HEK293T (cell line): ENCODE measurements at regions not wholly inside any gene's neighbourhood (a gene's known extent, or its start where the extent isn't known, plus 50 kb on each side); places are given as distances from the start of the nearest gene placed in this dataset.

ENCODE experiments used
- CTCF ChIA-PET: fragments of 350-600 bp; formaldehyde crosslinking; extraction: SDS; loops from one replicate; lab custom pipeline; 2021; ENCODE audit warnings: antibody characterized with exemption, inconsistent platforms; lab: Yijun Ruan, JAX
- POLR2A ChIA-PET: fragments of 350-600 bp; formaldehyde crosslinking; extraction: SDS; loops from one replicate; lab custom pipeline; 2020; ENCODE audit warnings: antibody characterized with exemption, inconsistent platforms; lab: Yijun Ruan, JAX
- DNase-seq: peaks from one replicate; pipeline ENCODE4 v3.0.0; 2012; ENCODE audit warnings: mixed read lengths; ENCODE audit errors: extremely low spot score
- ARNT ChIP-seq: fragments of 450-650 bp; IDR thresholded peaks from 2 replicates; pipeline ENCODE4 v1.6.1; 2017; ENCODE audit warnings: mild to moderate bottlenecking
- BHLHE40 ChIP-seq: fragments of 450-650 bp; IDR thresholded peaks from 2 replicates; pipeline ENCODE4 v1.6.1; 2016; ENCODE audit warnings: mild to moderate bottlenecking, moderate library complexity, borderline replicate concordance
- CTBP1 ChIP-seq: fragments of 450-650 bp; IDR thresholded peaks from 2 replicates; pipeline ENCODE4 v1.6.1; 2016; ENCODE audit warnings: borderline replicate concordance
- ELF4 ChIP-seq: fragments of 450-650 bp; IDR thresholded peaks from 2 replicates; pipeline ENCODE4 v1.6.1; 2017; ENCODE audit warnings: antibody characterized with exemption
- FOXA1 ChIP-seq: fragments of 450-650 bp; IDR thresholded peaks from 2 replicates; pipeline ENCODE4 v1.6.1; 2016; ENCODE audit warnings: mild to moderate bottlenecking
- FOXK2 ChIP-seq: fragments of 450-650 bp; IDR thresholded peaks from 2 replicates; pipeline ENCODE4 v1.6.1; 2016; ENCODE audit warnings: mild to moderate bottlenecking
- FOXM1 ChIP-seq: fragments of 450-650 bp; IDR thresholded peaks from 2 replicates; pipeline ENCODE4 v1.6.1; 2017; ENCODE audit warnings: mild to moderate bottlenecking, borderline replicate concordance
- HDGF ChIP-seq: fragments of 450-650 bp; IDR thresholded peaks from 2 replicates; pipeline ENCODE4 v1.6.1; 2017; ENCODE audit warnings: antibody characterized with exemption, borderline replicate concordance
- L3MBTL2 ChIP-seq: fragments of 450-650 bp; conservative IDR thresholded peaks from 2 replicates; pipeline ENCODE4 v1.6.1; 2016; ENCODE audit warnings: mild to moderate bottlenecking
- LEF1 ChIP-seq: fragments of 450-650 bp; IDR thresholded peaks from 2 replicates; pipeline ENCODE4 v1.6.1; 2017; ENCODE audit warnings: mild to moderate bottlenecking, borderline replicate concordance
- NFRKB ChIP-seq: fragments of 450-650 bp; IDR thresholded peaks from 2 replicates; pipeline ENCODE4 v1.6.1; 2016; ENCODE audit warnings: mild to moderate bottlenecking, moderate library complexity
- SP1 ChIP-seq: fragments of 450-650 bp; IDR thresholded peaks from 2 replicates; pipeline ENCODE4 v1.6.1; 2017
- SUZ12 ChIP-seq: fragments of 450-650 bp; IDR thresholded peaks from 2 replicates; pipeline ENCODE4 v1.6.1; 2016; ENCODE audit warnings: mild to moderate bottlenecking
- TARDBP ChIP-seq: fragments of 450-650 bp; IDR thresholded peaks from 2 replicates; pipeline ENCODE4 v1.6.1; 2016
- ZNF384 ChIP-seq: fragments of 450-650 bp; IDR thresholded peaks from 2 replicates; pipeline ENCODE4 v1.6.1; 2016
- TF ChIP-seq, protein P1 (sequence below): fragments of 450-650 bp; IDR thresholded peaks from 2 replicates; pipeline ENCODE4 v1.6.1; 2016

DNA sequence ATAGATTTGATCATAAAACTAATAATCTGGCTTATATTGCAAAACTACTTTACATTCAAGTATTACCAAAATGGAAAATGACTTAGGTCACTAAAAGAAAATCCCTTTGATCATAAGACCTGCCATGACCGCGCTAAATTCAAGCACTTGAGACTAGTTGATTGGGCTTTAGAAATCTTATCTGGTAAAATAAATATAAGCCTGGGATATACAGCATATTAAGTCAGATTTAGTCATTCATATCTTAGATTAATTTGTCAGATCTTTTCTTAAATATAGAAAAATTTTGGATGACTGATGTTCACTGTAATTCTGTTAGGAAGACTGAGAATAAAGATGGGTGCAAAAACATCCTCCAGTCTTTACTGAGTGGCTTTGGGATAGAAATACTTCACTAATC, 450.0 kb downstream of the HTR7 start:
- POLR2A ChIA-PET = no interaction called here
- no peak for TF ChIP-seq ELF4
- no peak for TF ChIP-seq FOXK2
- TF ChIP-seq CTBP1 = no peak
- no peak for TF ChIP-seq TARDBP
- TF ChIP-seq L3MBTL2 = no peak
- no peak for TF ChIP-seq HDGF
- TF ChIP-seq FOXM1 = no peak
- TF ChIP-seq ZNF384 = no peak
- TF ChIP-seq, protein P1, sequence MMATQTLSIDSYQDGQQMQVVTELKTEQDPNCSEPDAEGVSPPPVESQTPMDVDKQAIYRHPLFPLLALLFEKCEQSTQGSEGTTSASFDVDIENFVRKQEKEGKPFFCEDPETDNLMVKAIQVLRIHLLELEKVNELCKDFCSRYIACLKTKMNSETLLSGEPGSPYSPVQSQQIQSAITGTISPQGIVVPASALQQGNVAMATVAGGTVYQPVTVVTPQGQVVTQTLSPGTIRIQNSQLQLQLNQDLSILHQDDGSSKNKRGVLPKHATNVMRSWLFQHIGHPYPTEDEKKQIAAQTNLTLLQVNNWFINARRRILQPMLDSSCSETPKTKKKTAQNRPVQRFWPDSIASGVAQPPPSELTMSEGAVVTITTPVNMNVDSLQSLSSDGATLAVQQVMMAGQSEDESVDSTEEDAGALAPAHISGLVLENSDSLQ = no peak
- TF ChIP-seq BHLHE40 = no peak
- no peak for TF ChIP-seq LEF1
- no peak for TF ChIP-seq SP1
- TF ChIP-seq FOXA1 = no peak
- TF ChIP-seq ARNT = no peak
- no peak for TF ChIP-seq SUZ12
- no peak for TF ChIP-seq NFRKB
- CTCF ChIA-PET = no interaction called here
- no peak for DNase-seq

DNA sequence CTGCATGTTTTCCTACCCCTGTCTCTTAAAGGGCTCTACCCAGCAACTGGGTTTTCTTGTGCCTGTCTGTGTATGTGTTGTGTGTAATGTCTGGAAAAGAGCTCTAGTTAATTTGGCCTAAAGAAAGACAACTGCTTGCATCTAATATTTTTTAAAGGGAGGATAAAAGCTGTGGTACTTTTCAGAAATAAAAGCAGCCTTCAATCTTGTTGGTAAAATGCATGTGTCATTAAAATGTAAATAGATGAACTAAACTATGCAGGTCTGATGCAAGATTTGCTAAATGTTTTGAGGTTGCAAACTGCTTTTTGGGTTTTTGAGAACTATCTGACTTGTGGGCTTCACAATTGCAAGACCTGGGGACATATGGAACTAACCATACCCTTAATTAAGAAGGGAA, 445.3 kb downstream of the HTR7 start:
- ChIA-PET CTCF (no interaction called here), POLR2A (no interaction called here)
- TF ChIP-seq ELF4 (no peak), CTBP1 (no peak), NFRKB (no peak), TARDBP (no peak), FOXM1 (no peak)
- DNase-seq = no peak

DNA sequence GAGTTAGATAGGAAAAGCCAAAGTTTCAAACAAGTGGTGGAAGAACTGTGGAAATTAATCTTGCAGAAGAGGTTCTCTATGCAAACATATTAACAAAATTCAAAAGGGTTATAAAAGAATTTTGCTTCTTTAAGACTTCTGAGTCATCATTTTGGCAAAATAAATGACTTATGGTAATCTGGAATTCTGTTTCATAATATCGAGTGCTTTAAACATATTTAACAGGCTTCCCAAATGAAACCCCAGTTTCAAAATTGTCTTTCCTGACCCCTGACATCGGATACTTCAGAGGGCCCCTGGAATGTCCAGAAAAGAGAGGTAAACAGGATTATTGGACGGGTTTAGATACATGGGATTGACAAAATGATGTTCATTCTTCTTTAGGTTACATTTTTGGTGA, 444.6 kb downstream of the HTR7 start:
- TF ChIP-seq NFRKB = no peak
- TF ChIP-seq LEF1 = no peak
- no peak for TF ChIP-seq FOXA1
- TF ChIP-seq, protein P1 = no peak
- TF ChIP-seq CTBP1 = no peak
- no peak for TF ChIP-seq FOXK2
- ChIA-PET CTCF (no interaction called here), POLR2A (no interaction called here)
- DNase-seq = no peak

DNA sequence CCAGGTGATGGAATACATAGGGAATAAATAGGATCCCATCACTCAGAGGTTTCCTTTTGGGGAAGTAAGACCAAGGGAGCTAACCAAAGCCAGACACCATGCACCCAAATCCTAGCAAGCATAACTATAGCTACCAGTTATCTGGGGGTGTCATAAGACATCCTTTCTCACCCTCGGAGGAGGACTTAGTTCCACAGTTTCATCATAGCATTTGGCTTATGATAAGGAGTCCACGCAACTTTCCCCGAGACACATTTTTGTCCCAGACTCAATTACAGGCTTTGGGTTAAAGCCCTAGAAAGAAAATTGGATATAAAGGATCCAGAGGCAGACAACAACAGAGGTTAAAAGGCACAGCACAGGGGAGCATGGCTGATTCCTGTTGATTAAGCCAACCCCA, 442.9 kb downstream of the HTR7 start:
- ChIA-PET POLR2A (no interaction called here), CTCF (no interaction called here)
- TF ChIP-seq BHLHE40 (no peak), ZNF384 (no peak), NFRKB (no peak), SP1 (no peak), FOXK2 (no peak), SUZ12 (no peak), L3MBTL2 (no peak), ARNT (no peak), TARDBP (no peak), FOXA1 (no peak), ELF4 (no peak), LEF1 (no peak), HDGF (no peak), CTBP1 (no peak), FOXM1 (no peak)
- TF ChIP-seq, protein P1 = no peak
- DNase-seq = no peak

DNA sequence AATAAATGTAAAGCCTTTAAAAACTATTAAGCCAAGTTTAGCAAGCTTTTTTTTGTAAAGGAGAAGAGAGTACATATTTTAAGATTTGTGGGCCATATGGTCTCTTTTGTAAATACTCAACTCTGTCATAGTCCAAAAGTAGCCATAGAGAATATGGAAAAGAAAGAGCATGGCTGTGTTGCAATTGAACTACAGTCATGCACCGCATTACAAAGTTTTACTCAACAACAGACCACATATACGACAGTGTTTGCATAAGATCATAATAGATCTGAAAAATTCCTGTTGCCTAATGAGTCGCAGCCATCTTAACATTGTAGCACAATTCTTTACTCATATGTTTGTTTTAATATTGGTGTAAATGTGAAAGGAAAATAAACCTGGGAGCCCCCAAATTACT, 440.8 kb downstream of the HTR7 start:
- POLR2A ChIA-PET = no interaction called here
- CTCF ChIA-PET = no interaction called here
- DNase-seq = no peak
- TF ChIP-seq ARNT = no peak
- no peak for TF ChIP-seq ELF4
- no peak for TF ChIP-seq LEF1
- no peak for TF ChIP-seq SUZ12
- TF ChIP-seq BHLHE40 = no peak
- no peak for TF ChIP-seq CTBP1
- no peak for TF ChIP-seq ZNF384

DNA sequence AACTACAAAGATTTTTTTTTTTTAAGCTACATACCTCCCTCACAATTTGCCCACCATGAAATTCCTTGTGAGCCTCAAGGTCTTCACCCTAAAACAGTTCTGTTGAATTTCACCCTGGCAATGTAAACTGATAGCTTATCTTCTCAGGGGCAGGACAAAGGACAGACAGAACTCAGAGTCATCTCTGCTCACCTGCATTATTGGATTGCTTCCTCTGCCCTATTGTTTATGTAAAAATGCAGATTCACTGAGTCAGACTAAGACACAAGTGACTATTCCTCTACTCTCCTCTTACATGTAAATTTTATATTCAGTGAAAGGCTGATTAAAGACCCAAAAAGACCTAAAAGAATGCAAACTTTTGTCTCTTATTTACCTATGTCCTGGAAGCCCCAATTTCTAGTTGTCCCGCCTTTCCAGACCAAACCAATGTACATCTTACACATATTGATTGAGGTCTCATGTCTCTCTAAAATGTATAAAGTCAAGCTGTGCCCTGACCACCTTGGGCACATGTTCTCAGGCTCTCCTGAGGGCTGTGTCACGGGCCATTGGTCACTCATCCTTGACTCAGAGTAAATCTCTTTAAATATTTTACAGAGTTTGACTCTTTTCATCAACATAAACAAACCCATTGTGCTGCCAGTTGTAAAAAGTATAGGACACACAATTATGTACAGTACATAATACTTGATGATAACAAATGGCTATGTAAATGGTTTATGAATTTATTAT, 440.2 kb downstream of the HTR7 start:
- CTCF ChIA-PET = no interaction called here
- POLR2A ChIA-PET = no interaction called here
- TF ChIP-seq FOXA1 (no peak), SUZ12 (no peak), TARDBP (no peak), ELF4 (no peak)
- DNase-seq = no peak
